ENCODE measurements at regions not wholly inside any gene's neighbourhood (a gene's known extent, or its start where the extent isn't known, plus 50 kb on each side); places are given as distances from the start of the nearest gene placed in this dataset.
"Not testable (repeated sequence)": the region's sequence is repeated elsewhere in the genome, so short reads cannot be mapped to it uniquely, and the experiment has no call there.

DNA sequence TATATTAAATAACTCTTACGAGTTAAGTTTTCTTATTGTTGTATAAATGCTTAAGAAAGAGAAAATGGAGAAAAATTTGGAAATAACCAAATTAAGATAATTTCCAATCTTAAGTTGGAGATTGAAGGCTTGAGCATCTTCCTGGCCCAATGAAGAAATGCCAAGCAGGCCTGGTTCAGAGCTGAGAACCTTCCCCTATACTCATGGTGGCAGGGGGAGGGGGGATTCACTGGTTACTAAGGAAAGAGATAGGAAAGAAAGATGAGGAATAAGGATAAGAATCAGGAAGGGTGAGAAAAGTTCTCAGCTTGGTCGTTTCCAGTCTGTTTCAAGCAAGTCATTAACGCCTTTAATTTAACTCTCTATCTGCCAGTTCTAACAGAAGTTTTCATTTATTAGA lies 166.2 kb downstream of the AVL9 start:
- H3K27ac ChIP-seq = no peak overlapping the region
- H3K27me3 ChIP-seq = no peaks in the 10 kb centered on the region
- no peaks in the 10 kb centered on the region for H3K4me1 ChIP-seq
- no peaks in the 10 kb centered on the region for H3K9me3 ChIP-seq
- 62 to 67% methylated on average over 3 of the region's 3 CpGs for WGBS, 2 donors
- no peaks in the 10 kb centered on the region for H3K36me3 ChIP-seq
- DNase-seq (ENCODE audit: low spot score in 2 of 2) = no peak
- no peak overlapping the region for H3K4me3 ChIP-seq
- TF ChIP-seq EP300 (IDR thresholded peaks at IDR 0.05) (no peak), POLR2A (IDR thresholded peaks at IDR 0.05) (no peak)
- TF ChIP-seq, protein P1, sequence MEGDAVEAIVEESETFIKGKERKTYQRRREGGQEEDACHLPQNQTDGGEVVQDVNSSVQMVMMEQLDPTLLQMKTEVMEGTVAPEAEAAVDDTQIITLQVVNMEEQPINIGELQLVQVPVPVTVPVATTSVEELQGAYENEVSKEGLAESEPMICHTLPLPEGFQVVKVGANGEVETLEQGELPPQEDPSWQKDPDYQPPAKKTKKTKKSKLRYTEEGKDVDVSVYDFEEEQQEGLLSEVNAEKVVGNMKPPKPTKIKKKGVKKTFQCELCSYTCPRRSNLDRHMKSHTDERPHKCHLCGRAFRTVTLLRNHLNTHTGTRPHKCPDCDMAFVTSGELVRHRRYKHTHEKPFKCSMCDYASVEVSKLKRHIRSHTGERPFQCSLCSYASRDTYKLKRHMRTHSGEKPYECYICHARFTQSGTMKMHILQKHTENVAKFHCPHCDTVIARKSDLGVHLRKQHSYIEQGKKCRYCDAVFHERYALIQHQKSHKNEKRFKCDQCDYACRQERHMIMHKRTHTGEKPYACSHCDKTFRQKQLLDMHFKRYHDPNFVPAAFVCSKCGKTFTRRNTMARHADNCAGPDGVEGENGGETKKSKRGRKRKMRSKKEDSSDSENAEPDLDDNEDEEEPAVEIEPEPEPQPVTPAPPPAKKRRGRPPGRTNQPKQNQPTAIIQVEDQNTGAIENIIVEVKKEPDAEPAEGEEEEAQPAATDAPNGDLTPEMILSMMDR (IDR thresholded peaks at IDR 0.05) = no peak

DNA sequence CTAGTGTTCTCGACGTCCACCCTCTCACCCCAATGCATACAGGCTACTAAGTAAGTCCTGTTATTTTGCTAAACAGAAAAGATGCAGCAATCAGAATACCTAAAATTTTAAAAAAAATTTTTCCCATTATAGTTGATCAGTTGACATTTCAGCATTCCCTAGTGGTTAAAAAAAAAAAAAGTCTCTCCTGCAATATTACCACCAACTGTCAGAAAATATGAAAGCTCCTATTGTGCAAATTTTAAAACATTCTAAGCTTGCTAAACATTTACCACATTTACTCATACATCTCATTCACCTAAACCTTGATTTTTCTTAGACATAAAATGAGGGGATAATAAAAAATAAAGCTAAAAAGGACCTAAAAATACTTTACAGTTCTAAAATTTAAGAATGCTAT lies 165.6 kb downstream of the AVL9 start:
- 47 to 63% methylated on average over 2 of the region's 2 CpGs for WGBS, 2 donors
- no peaks in the 10 kb centered on the region for H3K36me3 ChIP-seq
- no peaks in the 10 kb centered on the region for H3K9me3 ChIP-seq
- no peak for TF ChIP-seq POLR2A (IDR thresholded peaks at IDR 0.05)
- TF ChIP-seq, protein P1 (IDR thresholded peaks at IDR 0.05) = no peak
- TF ChIP-seq EP300 (IDR thresholded peaks at IDR 0.05) = no peak
- H3K4me3 ChIP-seq = no peak overlapping the region
- DNase-seq (ENCODE audit: low spot score in 2 of 2) = no peak
- H3K27me3 ChIP-seq = no peaks in the 10 kb centered on the region
- no peak overlapping the region for H3K27ac ChIP-seq
- no peaks in the 10 kb centered on the region for H3K4me1 ChIP-seq

DNA sequence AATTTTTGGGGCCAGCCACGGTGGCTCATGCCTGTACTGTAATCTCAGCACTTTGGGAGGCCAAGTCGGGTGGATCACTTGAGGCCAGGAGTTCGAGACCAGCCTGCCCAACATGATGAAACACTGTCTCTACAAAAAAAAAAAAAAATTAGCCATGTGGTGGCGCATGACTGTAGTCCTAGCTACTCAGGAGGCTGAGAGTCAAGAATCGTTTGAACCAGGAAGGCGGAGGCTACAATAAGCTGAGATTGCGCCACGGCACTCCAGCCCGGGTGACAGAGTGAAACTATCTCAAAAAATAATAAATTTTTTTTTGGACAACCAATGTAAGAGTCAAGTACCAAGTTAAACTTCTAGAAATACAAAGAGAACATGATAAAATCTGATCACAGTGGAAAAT lies 164.6 kb downstream of the AVL9 start:
- H3K36me3 ChIP-seq = no peaks in the 10 kb centered on the region
- H3K27ac ChIP-seq = no peak overlapping the region
- WGBS, 2 donors = 95 to 96% methylated on average over 9 of the region's 9 CpGs
- no peaks in the 10 kb centered on the region for H3K27me3 ChIP-seq
- H3K4me3 ChIP-seq = no peak overlapping the region
- DNase-seq (ENCODE audit: low spot score in 2 of 2) = no peak
- H3K9me3 ChIP-seq = no peaks in the 10 kb centered on the region
- TF ChIP-seq, protein P1 (IDR thresholded peaks at IDR 0.05) = no peak
- TF ChIP-seq POLR2A (IDR thresholded peaks at IDR 0.05) (no peak), EP300 (IDR thresholded peaks at IDR 0.05) (no peak)
- H3K4me1 ChIP-seq = no peaks in the 10 kb centered on the region

DNA sequence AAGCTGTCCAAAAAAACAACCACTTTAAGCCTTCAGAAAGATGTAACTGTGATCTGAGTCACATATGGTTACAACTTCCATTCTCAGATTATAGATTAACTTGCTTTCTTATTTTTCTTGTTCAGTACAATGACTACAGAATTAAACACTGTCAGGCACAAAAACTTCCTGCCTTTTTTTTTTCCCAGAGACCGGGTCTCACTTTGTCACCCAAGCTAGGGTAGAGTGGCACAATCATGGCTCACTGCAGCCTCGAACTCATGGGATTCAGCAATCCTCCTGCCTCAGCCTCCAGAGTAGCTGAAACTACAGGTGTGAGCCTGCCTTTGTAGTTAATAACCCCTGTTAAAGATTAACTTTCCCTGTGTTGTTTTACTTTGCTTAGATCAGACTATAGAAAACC lies 163.2 kb downstream of the AVL9 start:
- no peaks in the 10 kb centered on the region for H3K27me3 ChIP-seq
- WGBS, 2 donors = 78 to 85% methylated on average over 2 of the region's 2 CpGs
- H3K27ac ChIP-seq = no peak overlapping the region
- H3K9me3 ChIP-seq = no peaks in the 10 kb centered on the region
- H3K4me3 ChIP-seq = no peak overlapping the region
- no peak for DNase-seq (ENCODE audit: low spot score in 2 of 2)
- TF ChIP-seq, protein P1 (IDR thresholded peaks at IDR 0.05) = no peak
- TF ChIP-seq POLR2A (IDR thresholded peaks at IDR 0.05) (no peak), EP300 (IDR thresholded peaks at IDR 0.05) (no peak)
- H3K4me1 ChIP-seq = no peaks in the 10 kb centered on the region
- H3K36me3 ChIP-seq = no peaks in the 10 kb centered on the region

DNA sequence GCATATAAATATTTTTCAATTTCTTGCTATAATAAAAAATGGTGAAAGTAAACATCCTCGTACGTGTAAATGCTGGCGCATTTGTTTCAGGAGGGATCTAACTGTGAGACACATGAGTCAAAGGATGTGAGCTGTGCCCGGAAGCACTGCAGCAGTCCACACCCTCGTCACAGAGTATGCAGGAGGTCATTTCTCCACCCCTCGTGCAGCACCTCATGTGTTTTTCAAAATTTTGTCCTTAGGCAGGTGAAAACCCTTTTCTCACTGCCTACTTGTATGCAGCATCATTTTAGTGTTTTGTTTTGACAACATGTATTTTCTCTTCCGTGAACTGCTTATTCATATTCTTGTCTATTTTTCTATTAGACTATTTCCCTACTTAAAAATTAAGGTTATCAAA lies 162.7 kb downstream of the AVL9 start:
- Histone ChIP-seq H3K27me3 (no peaks in the 10 kb centered on the region), H3K36me3 (no peaks in the 10 kb centered on the region), H3K4me3 (no peak overlapping the region), H3K9me3 (no peaks in the 10 kb centered on the region), H3K27ac (no peak overlapping the region), H3K4me1 (no peaks in the 10 kb centered on the region)
- TF ChIP-seq, protein P1 (IDR thresholded peaks at IDR 0.05) = no peak
- TF ChIP-seq POLR2A (IDR thresholded peaks at IDR 0.05) = no peak
- TF ChIP-seq EP300 (IDR thresholded peaks at IDR 0.05) = no peak
- DNase-seq (ENCODE audit: low spot score in 2 of 2) = no peak
- 67 to 80% methylated on average over 7 of the region's 7 CpGs for WGBS, 2 donors

DNA sequence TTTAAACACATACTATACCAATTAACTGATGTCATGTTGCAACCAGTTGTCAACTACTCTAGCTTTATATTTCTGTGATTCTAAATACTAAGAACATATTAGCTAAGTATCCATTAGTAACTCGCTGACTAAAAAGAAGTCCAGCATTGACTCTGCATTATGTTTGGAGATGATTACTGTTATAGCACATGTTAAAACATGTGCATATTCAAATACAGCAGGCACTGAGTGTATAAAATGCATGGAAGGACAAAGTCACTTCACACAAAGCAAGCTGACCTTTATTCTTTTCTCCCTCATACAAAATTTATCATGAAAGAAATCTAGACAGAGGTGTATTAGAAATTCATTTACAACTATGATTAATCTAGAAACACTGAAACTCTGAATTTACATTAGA lies 159.3 kb downstream of the AVL9 start:
- WGBS, 2 donors = 93 to 100% methylated on average over 1 of the region's 1 CpG
- H3K4me1 ChIP-seq; H3K36me3 ChIP-seq; H3K4me3 ChIP-seq; H3K27ac ChIP-seq; H3K27me3 ChIP-seq; H3K9me3 ChIP-seq; DNase-seq (ENCODE audit: low spot score in 2 of 2): not testable (repeated sequence)

DNA sequence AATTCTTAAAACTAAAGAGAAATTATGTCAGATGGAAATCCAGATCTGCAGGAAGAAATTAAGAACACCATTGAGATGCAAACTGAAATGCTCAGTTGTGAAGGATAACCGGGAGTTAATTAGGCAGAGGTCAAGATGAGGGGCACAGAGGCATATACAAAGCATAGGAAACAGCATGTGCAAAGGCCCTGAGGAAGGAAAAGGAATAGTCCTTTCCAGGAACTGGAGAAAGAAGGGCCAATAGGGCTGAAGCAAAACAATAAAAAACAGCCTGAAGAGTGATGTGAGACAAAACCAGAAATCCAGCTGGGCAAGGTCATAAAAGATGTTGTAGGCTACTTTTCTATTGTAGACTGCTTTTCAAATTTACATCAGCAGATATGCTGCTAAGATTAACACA lies 155.1 kb downstream of the AVL9 start:
- not testable (repeated sequence) for H3K4me1 ChIP-seq; H3K4me3 ChIP-seq; H3K27me3 ChIP-seq; H3K27ac ChIP-seq; H3K36me3 ChIP-seq; DNase-seq (ENCODE audit: low spot score in 2 of 2); H3K9me3 ChIP-seq
- WGBS, 2 donors = 75% methylated on average over 1 of the region's 1 CpG
